ENCODE measurements at regions not wholly inside any gene's neighbourhood (a gene's known extent, or its start where the extent isn't known, plus 50 kb on each side); places are given as distances from the start of the nearest gene placed in this dataset.

GRCh38 chr12:123077298-123078119 lies 73.4 kb downstream of the PITPNM2 start:
- no peak for DNase-seq

GRCh38 chr12:123076604-123077297 lies 74.1 kb downstream of the PITPNM2 start:
- no peak for DNase-seq

- no peak for DNase-seq
Observed at GRCh38 chr12:123075646-123076171, 75.2 kb downstream of the PITPNM2 start.

GRCh38 chr12:123075087-123075645 lies 75.7 kb downstream of the PITPNM2 start:
- DNase-seq, result no peak

- no peak for DNase-seq
Observed at GRCh38 chr12:123073962-123074801, 76.7 kb downstream of the PITPNM2 start.

GRCh38 chr12:123073292-123073691 lies 77.6 kb downstream of the PITPNM2 start:
- no peak for DNase-seq

GRCh38 chr12:123071857-123072256 lies 79.0 kb downstream of the PITPNM2 start:
- no peak for DNase-seq

GRCh38 chr12:123071099-123071800 lies 79.6 kb downstream of the PITPNM2 start:
- DNase-seq, result no peak

GRCh38 chr12:123070267-123071081 lies 80.4 kb downstream of the PITPNM2 start:
- DNase-seq, result no peak

GRCh38 chr12:123069436-123070266 lies 81.2 kb downstream of the PITPNM2 start:
- no peak for DNase-seq

- no peak for DNase-seq
Observed at GRCh38 chr12:123067654-123068053, 83.2 kb downstream of the PITPNM2 start.

GRCh38 chr12:123066384-123066710 lies 84.5 kb downstream of the PITPNM2 start:
- no peak for DNase-seq

- DNase-seq, result no peak
Observed at GRCh38 chr12:123065676-123066383, 85.1 kb downstream of the PITPNM2 start.

GRCh38 chr12:123064885-123065619 lies 84.6 kb downstream of the ARL6IP4 start:
- no peak for DNase-seq

GRCh38 chr12:123064366-123064765 lies 83.9 kb downstream of the ARL6IP4 start:
- no peak for DNase-seq

- DNase-seq, result peak in 1 of 2 experiments; percentile 5
Observed at GRCh38 chr12:123063535-123063934, 83.1 kb downstream of the ARL6IP4 start.

- peak in 1 of 2 experiments; percentile 3 for DNase-seq
Observed at GRCh38 chr12:123062681-123063486, 82.4 kb downstream of the ARL6IP4 start.
